H9 (cell line): ENCODE measurements at regions not wholly inside any gene's neighbourhood (a gene's known extent, or its start where the extent isn't known, plus 50 kb on each side); places are given as distances from the start of the nearest gene placed in this dataset.

Source experiments
- DNase-seq: peaks from one replicate; pipeline ENCODE4 v3.0.0-alpha.2; 2017
- H2AFZ ChIP-seq: one replicate; pipeline ENCODE4 v1.6.1; 2013; ENCODE audit warnings: mild to moderate bottlenecking, low read length, control low read depth, moderate library complexity
- H2AK5ac ChIP-seq: 2 replicates; pipeline ENCODE4 v1.6.1; 2013; ENCODE audit warnings: low read length, control low read depth, mixed read lengths; ENCODE audit not compliant: insufficient read length
- H2BK120ac ChIP-seq: one replicate; pipeline ENCODE4 v1.6.1; 2013; ENCODE audit warnings: low read depth, mild to moderate bottlenecking, low read length, control low read depth, inconsistent platforms; ENCODE audit not compliant: poor library complexity, severe bottlenecking
- H2BK12ac ChIP-seq: 2 replicates; pipeline ENCODE4 v1.6.1; 2013; ENCODE audit warnings: low read length, control low read depth, mixed read lengths, low read depth; ENCODE audit not compliant: insufficient read length
- H2BK15ac ChIP-seq: 2 replicates; pipeline ENCODE4 v1.6.1; 2013; ENCODE audit warnings: low read depth, low read length, control low read depth
- H2BK20ac ChIP-seq: one replicate; pipeline ENCODE4 v1.6.1; 2013; ENCODE audit warnings: low read depth, mild to moderate bottlenecking, low read length, control low read depth, inconsistent platforms; ENCODE audit not compliant: poor library complexity, severe bottlenecking
- H2BK5ac ChIP-seq: 2 replicates; pipeline ENCODE4 v1.6.1; 2013; ENCODE audit warnings: low read length, control low read depth, mixed read lengths; ENCODE audit not compliant: insufficient read length
- H3K14ac ChIP-seq: 2 replicates; pipeline ENCODE4 v1.6.1; 2013; ENCODE audit warnings: low read length, control low read depth; ENCODE audit not compliant: insufficient read depth
- H3K18ac ChIP-seq: 2 replicates; pipeline ENCODE4 v1.6.1; 2013; ENCODE audit warnings: low read depth, mild to moderate bottlenecking, mixed read lengths, low read length, control low read depth; ENCODE audit not compliant: insufficient read length
- H3K23ac ChIP-seq: 2 replicates; pipeline ENCODE4 v1.6.1; 2013; ENCODE audit warnings: low read length, control low read depth, mixed read lengths, low read depth; ENCODE audit not compliant: insufficient read length
- H3K23me2 ChIP-seq: 2 replicates; pipeline ENCODE4 v1.6.1; 2013; ENCODE audit warnings: low read depth, mild to moderate bottlenecking, mixed read lengths, low read length, control low read depth; ENCODE audit not compliant: insufficient read length, poor library complexity, severe bottlenecking
- H3K27ac ChIP-seq: 2 replicates; pipeline ENCODE4 v1.5.1; 2013; ENCODE audit warnings: low read length, control low read depth, mixed read lengths, low read depth; ENCODE audit not compliant: insufficient read length
- H3K27me3 ChIP-seq: 2 replicates; pipeline ENCODE4 v1.6.1; 2013; ENCODE audit warnings: low read length, control low read depth, inconsistent platforms; ENCODE audit not compliant: insufficient read depth
- H3K4ac ChIP-seq: 2 replicates; pipeline ENCODE4 v1.6.1; 2013; ENCODE audit warnings: low read depth, mild to moderate bottlenecking, control low read depth, inconsistent platforms, low read length, moderate library complexity
- H3K4me1 ChIP-seq: 2 replicates; pipeline ENCODE4 v1.6.1; 2013; ENCODE audit warnings: low read length, control low read depth, inconsistent platforms; ENCODE audit not compliant: insufficient read depth
- H3K4me2 ChIP-seq: 2 replicates; pipeline ENCODE4 v1.6.1; 2013; ENCODE audit warnings: low read length, control low read depth, mixed read lengths; ENCODE audit not compliant: insufficient read length, insufficient read depth
- H3K56ac ChIP-seq: 2 replicates; pipeline ENCODE4 v1.6.1; 2013; ENCODE audit warnings: low read depth, mild to moderate bottlenecking, mixed read lengths, low read length, control low read depth; ENCODE audit not compliant: insufficient read length
- H3K79me1 ChIP-seq: 2 replicates; pipeline ENCODE4 v1.6.1; 2013; ENCODE audit warnings: low read depth, mild to moderate bottlenecking, moderate library complexity, low read length, control low read depth, inconsistent platforms; ENCODE audit not compliant: insufficient read depth, poor library complexity, severe bottlenecking
- H3K79me2 ChIP-seq: 2 replicates; pipeline ENCODE4 v1.6.1; 2013; ENCODE audit warnings: low read length, control low read depth, inconsistent platforms; ENCODE audit not compliant: insufficient read depth
- H3K9ac ChIP-seq: 2 replicates; pipeline ENCODE4 v1.6.1; 2013; ENCODE audit warnings: low read length, control low read depth, mixed read lengths; ENCODE audit not compliant: insufficient read length; ENCODE audit errors: extremely low read depth
- H3K9me3 ChIP-seq: one replicate; pipeline ENCODE4 v1.6.1; 2013; ENCODE audit warnings: low read depth, low read length, inconsistent platforms; ENCODE audit not compliant: control insufficient read depth
- H3T11ph ChIP-seq: one replicate; pipeline ENCODE4 v1.6.1; 2013; ENCODE audit warnings: mild to moderate bottlenecking, low read length, control low read depth, inconsistent platforms
- H4K20me1 ChIP-seq: one replicate; pipeline ENCODE4 v1.6.1; 2013; ENCODE audit not compliant: control insufficient read depth, insufficient read length, insufficient read depth
- H4K5ac ChIP-seq: 2 replicates; pipeline ENCODE4 v1.6.1; 2013; ENCODE audit warnings: low read depth, mild to moderate bottlenecking, mixed read lengths, low read length, control low read depth; ENCODE audit not compliant: insufficient read length
- H4K8ac ChIP-seq: replicated peaks from 2 replicates; pipeline ENCODE4 v1.6.1; 2013; ENCODE audit warnings: low read length, control low read depth, mixed read lengths, low read depth; ENCODE audit not compliant: insufficient read length
- H4K91ac ChIP-seq: 2 replicates; pipeline ENCODE4 v1.6.1; 2013; ENCODE audit warnings: low read depth, mild to moderate bottlenecking, moderate library complexity, mixed read lengths, low read length, control low read depth; ENCODE audit not compliant: insufficient read length
- H3K27ac Mint-ChIP-seq, 3 experiments: 2 replicates in 2 of 3; 3 replicates in 1 of 3; pipeline ENCODE4 v1.8.0; 2020 to 2021; ENCODE audit warnings: mixed read lengths in 3 of 3, mild to moderate bottlenecking in 1 of 3, moderate library complexity in 1 of 3
- H3K27me3 Mint-ChIP-seq: 2 replicates; pipeline ENCODE4 v1.8.0; 2021; ENCODE audit warnings: low read depth, mild to moderate bottlenecking, moderate library complexity, mixed read lengths
- H3K36me3 Mint-ChIP-seq, 3 experiments: 2 replicates in 2 of 3; 3 replicates in 1 of 3; pipeline ENCODE4 v1.8.0; 2020 to 2021; ENCODE audit warnings: low read depth in 3 of 3, mixed read lengths in 3 of 3; ENCODE audit not compliant: insufficient read depth in 1 of 3
- H3K4me1 Mint-ChIP-seq, 2 experiments: 2 replicates each; pipeline ENCODE4 v1.8.0; 2020; ENCODE audit warnings: mixed read lengths in 2 of 2
- H3K4me3 Mint-ChIP-seq, 2 experiments: 2 replicates in 1 of 2; 3 replicates in 1 of 2; pipeline ENCODE4 v1.8.0; 2020 to 2021; ENCODE audit warnings: mild to moderate bottlenecking in 2 of 2, mixed read lengths in 2 of 2, moderate library complexity in 1 of 2
- H3K9me3 Mint-ChIP-seq, 2 experiments: 2 replicates in 1 of 2; 3 replicates in 1 of 2; pipeline ENCODE4 v1.8.0; 2020; ENCODE audit warnings: mild to moderate bottlenecking in 2 of 2, mixed read lengths in 2 of 2, moderate library complexity in 1 of 2
- WGBS: extraction: QIAGEN DNeasy Blood & Tissue Kit; methylation state at CpG from one replicate; pipeline ENCODE4 v1.1.7; 2013; ENCODE audit warnings: missing lambda C conversion rate, low lambda C conversion rate, mixed read lengths; ENCODE audit not compliant: insufficient read length; ENCODE audit errors: extremely low coverage; 5-methylcytosine and 5-hydroxymethylcytosine counted together
- TF ChIP-seq, protein P1 (sequence below): fragments of 200-600 bp; sonication (generic); conservative IDR thresholded peaks from 3 replicates; pipeline ENCODE4 v1.8.0; 2021; ENCODE audit warnings: antibody characterized with exemption, mild to moderate bottlenecking

GRCh38 chr13:82118589-82118988 lies 1763.7 kb downstream of the SLITRK1 start:
- H3K9ac ChIP-seq, result no peak overlapping the region
- Mint-ChIP-seq H3K27ac (no peak overlapping the region), H3K36me3 (no peaks in the 10 kb centered on the region), H3K27me3 (no peaks in the 10 kb centered on the region), H3K9me3 (no peaks in the 10 kb centered on the region; a peak in 2 of 5 replicates), H3K4me1 (no peaks in the 10 kb centered on the region), H3K4me3 (no peak overlapping the region)
- H4K8ac ChIP-seq, result no peak overlapping the region
- no peaks in the 10 kb centered on the region for H3K27me3 ChIP-seq
- WGBS, result no CpG with 5 or more reads among the region's 5 CpGs
- H4K20me1 ChIP-seq, result no peaks in the 10 kb centered on the region
- H3K4me2 ChIP-seq, result no peak overlapping the region
- no peak overlapping the region for H2BK15ac ChIP-seq
- H3T11ph ChIP-seq, result no peak overlapping the region
- no peak overlapping the region for H3K27ac ChIP-seq
- TF ChIP-seq, protein P1, sequence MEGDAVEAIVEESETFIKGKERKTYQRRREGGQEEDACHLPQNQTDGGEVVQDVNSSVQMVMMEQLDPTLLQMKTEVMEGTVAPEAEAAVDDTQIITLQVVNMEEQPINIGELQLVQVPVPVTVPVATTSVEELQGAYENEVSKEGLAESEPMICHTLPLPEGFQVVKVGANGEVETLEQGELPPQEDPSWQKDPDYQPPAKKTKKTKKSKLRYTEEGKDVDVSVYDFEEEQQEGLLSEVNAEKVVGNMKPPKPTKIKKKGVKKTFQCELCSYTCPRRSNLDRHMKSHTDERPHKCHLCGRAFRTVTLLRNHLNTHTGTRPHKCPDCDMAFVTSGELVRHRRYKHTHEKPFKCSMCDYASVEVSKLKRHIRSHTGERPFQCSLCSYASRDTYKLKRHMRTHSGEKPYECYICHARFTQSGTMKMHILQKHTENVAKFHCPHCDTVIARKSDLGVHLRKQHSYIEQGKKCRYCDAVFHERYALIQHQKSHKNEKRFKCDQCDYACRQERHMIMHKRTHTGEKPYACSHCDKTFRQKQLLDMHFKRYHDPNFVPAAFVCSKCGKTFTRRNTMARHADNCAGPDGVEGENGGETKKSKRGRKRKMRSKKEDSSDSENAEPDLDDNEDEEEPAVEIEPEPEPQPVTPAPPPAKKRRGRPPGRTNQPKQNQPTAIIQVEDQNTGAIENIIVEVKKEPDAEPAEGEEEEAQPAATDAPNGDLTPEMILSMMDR, result no peak
- no peak overlapping the region for H4K91ac ChIP-seq
- H2BK12ac ChIP-seq, result no peak overlapping the region
- no peak overlapping the region for H3K18ac ChIP-seq
- no peak overlapping the region for H3K14ac ChIP-seq
- H3K56ac ChIP-seq, result no peak overlapping the region
- no peak overlapping the region for H2BK5ac ChIP-seq
- no peaks in the 10 kb centered on the region for H3K4me1 ChIP-seq
- H2AFZ ChIP-seq, result no peak overlapping the region
- H2BK20ac ChIP-seq, result no peak overlapping the region
- no peaks in the 10 kb centered on the region for H3K23me2 ChIP-seq
- H2BK120ac ChIP-seq, result no peak overlapping the region
- H3K23ac ChIP-seq, result no peak overlapping the region
- H4K5ac ChIP-seq, result no peak overlapping the region
- H3K79me2 ChIP-seq, result no peaks in the 10 kb centered on the region
- H3K79me1 ChIP-seq, result no peaks in the 10 kb centered on the region
- H3K9me3 ChIP-seq, result no peaks in the 10 kb centered on the region
- H3K4ac ChIP-seq, result no peak overlapping the region
- DNase-seq, result no peak
- H2AK5ac ChIP-seq, result no peak overlapping the region
